KMS-11 (cell line): ENCODE measurements at regions not wholly inside any gene's neighbourhood (a gene's known extent, or its start where the extent isn't known, plus 50 kb on each side); places are given as distances from the start of the nearest gene placed in this dataset.

Experiments
- H2AFZ ChIP-seq: fragments of 200-600 bp; sonication (generic); 2 replicates; pipeline ENCODE4 v1.6.1; 2016; ENCODE audit warnings: antibody characterized with exemption, mixed run types, low read depth
- H3K27ac ChIP-seq: fragments of 200-600 bp; sonication (generic); 2 replicates; pipeline ENCODE4 v1.6.1; 2016; ENCODE audit warnings: mild to moderate bottlenecking, mixed run types
- H3K27me3 ChIP-seq: fragments of 200-600 bp; sonication (generic); 2 replicates; pipeline ENCODE4 v1.6.1; 2017; ENCODE audit warnings: mild to moderate bottlenecking, low read depth, mixed run types, moderate library complexity; ENCODE audit not compliant: insufficient read depth
- H3K36me3 ChIP-seq: fragments of 200-600 bp; sonication (generic); 2 replicates; pipeline ENCODE4 v1.6.1; 2017; ENCODE audit warnings: mild to moderate bottlenecking, mixed run types; ENCODE audit not compliant: insufficient read depth
- H3K4me1 ChIP-seq: fragments of 200-600 bp; sonication (generic); 2 replicates; pipeline ENCODE4 v1.6.1; 2016; ENCODE audit warnings: mild to moderate bottlenecking, low read depth, mixed run types; ENCODE audit not compliant: poor library complexity, severe bottlenecking
- H3K4me2 ChIP-seq: fragments of 200-600 bp; sonication (generic); 2 replicates; pipeline ENCODE4 v1.7.0; 2016; ENCODE audit warnings: mild to moderate bottlenecking, mixed run types
- H3K4me3 ChIP-seq: fragments of 200-600 bp; sonication (generic); IDR thresholded peaks from 2 replicates; pipeline ENCODE4 v1.6.1; 2017; ENCODE audit warnings: low read depth, low read length, mixed read lengths; ENCODE audit not compliant: insufficient read depth
- H3K79me2 ChIP-seq: fragments of 200-600 bp; sonication (generic); 2 replicates; pipeline ENCODE4 v1.6.1; 2016; ENCODE audit warnings: low read depth, mixed run types; ENCODE audit not compliant: insufficient read depth
- H3K9ac ChIP-seq: fragments of 200-600 bp; sonication (generic); 2 replicates; pipeline ENCODE4 v1.6.1; 2016; ENCODE audit warnings: mild to moderate bottlenecking, mixed run types
- H4K20me1 ChIP-seq: fragments of 200-600 bp; sonication (generic); 2 replicates; pipeline ENCODE4 v1.6.1; 2016; ENCODE audit warnings: mild to moderate bottlenecking, mixed run types; ENCODE audit not compliant: insufficient read depth
- CTCF ChIP-seq: fragments of 200-600 bp; sonication (generic); conservative IDR thresholded peaks from 2 replicates; pipeline ENCODE4 v1.6.1; 2017; ENCODE audit warnings: low read depth, mild to moderate bottlenecking, antibody characterized with exemption, low read length, moderate library complexity, mixed read lengths

- H2AFZ ChIP-seq: no peak overlapping the region
- no peaks in the 10 kb centered on the region for H4K20me1 ChIP-seq
- H3K4me3 ChIP-seq: no peak overlapping the region
- H3K27me3 ChIP-seq: no peaks in the 10 kb centered on the region
- no peaks in the 10 kb centered on the region for H3K4me1 ChIP-seq
- H3K79me2 ChIP-seq: no peaks in the 10 kb centered on the region
- no peak overlapping the region for H3K4me2 ChIP-seq
- H3K9ac ChIP-seq: no peak overlapping the region
- no peaks in the 10 kb centered on the region for H3K36me3 ChIP-seq
- no peak for TF ChIP-seq CTCF
- H3K27ac ChIP-seq: no peak overlapping the region
Measured at GRCh38 chr1:80369780-80370179, 1363.2 kb upstream of the ADGRL4 start.

DNA sequence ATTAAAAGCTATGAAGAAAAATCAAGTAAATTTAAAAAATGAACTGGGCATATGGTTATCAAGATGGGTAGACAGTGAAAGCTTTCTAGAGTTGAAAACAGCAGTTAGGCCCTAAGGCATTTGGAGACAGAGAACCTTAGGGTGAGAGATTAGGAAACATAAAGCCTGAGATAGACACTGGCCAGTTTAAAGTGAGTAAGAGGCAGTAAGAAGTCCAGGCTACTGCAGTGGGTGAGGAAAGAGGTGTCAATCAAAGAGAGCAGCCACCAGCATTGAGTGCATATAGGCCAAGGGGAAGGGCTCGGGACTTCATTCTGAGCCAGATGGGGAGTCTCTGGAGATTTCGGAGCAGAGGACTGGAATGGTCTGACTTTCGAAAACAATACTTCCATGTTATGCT is 1360.5 kb upstream of the ADGRL4 start:
- Histone ChIP-seq H3K4me3 (no peak overlapping the region), H3K27ac (no peak overlapping the region), H3K36me3 (no peaks in the 10 kb centered on the region), H2AFZ (no peak overlapping the region), H3K9ac (no peak overlapping the region), H3K4me2 (no peak overlapping the region), H3K4me1 (no peaks in the 10 kb centered on the region), H4K20me1 (no peaks in the 10 kb centered on the region), H3K27me3 (no peaks in the 10 kb centered on the region), H3K79me2 (no peaks in the 10 kb centered on the region)
- TF ChIP-seq CTCF: no peak

DNA sequence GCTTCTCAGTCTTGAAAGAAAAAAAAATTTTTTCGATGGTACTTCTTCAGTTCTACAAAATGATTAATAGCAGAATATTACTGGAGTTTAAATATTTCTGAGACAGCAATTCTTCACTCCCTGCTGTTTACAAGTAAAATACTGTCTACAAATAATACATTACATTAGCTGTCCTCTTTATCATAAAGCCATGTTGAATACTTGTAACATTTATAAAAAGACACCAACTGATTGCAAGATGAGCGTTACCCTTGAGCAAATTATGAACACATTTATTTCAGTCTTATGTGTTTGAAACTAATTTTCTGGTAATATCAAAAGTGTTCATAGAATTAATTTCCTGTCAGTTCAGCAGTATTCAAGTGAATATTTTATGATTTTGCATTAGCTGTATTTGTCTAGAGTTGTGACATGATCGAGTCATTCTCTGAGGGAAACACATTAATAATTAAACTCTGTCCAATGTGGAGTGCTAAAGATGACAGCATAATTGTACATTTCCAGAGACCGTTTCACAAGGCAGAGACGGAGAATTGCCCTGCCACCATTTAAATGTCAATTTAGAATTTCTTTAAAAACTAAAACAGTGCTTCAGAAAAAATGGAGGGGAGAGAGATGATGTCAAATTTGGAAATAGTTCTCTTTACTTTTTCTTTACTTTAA is 1359.0 kb upstream of the ADGRL4 start:
- Histone ChIP-seq H4K20me1 (no peaks in the 10 kb centered on the region), H3K36me3 (no peaks in the 10 kb centered on the region), H3K4me2 (no peak overlapping the region), H2AFZ (no peak overlapping the region), H3K9ac (no peak overlapping the region), H3K4me3 (no peak overlapping the region), H3K79me2 (no peaks in the 10 kb centered on the region), H3K4me1 (no peaks in the 10 kb centered on the region), H3K27ac (no peak overlapping the region), H3K27me3 (no peaks in the 10 kb centered on the region)
- TF ChIP-seq CTCF: no peak

DNA sequence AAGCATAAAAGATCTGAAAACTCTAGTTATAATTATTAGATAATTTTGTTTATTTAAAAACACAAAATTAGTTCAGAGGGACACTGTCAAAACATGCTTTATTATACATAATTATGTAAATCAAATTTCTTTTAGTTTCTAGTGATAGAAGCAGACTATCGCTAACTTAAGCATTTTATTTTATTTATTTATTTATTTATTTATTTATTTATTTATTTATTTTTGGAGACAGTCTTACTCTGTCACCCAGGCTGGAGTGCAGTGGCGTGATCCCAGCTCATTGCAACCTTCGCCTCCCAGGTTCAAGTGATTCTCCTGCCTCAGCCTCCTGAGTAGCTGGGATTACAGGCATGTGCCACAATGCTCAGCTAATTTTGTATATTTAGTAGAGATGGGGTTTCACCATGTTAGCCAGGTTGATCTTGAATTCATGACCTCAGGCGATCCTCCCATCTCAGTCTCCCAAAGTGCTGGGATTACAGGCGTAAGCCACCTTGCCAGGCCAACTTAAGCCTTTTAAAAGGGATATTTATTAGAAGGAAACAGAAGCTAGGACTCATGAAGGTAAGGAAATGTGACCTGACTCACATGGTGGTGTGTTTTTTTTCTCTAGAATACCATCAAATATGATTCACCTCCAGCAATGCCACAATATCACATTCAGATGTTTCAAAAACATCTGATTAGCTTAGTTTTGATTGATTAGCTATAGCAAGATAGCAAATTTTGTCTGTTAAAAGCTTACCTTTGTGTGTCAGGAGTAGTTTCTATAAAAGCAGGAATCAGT is 1357.4 kb upstream of the ADGRL4 start:
- Histone ChIP-seq H3K36me3 (no peaks in the 10 kb centered on the region), H3K79me2 (no peaks in the 10 kb centered on the region), H4K20me1 (no peaks in the 10 kb centered on the region), H3K9ac (no peak overlapping the region), H3K4me1 (no peaks in the 10 kb centered on the region), H3K4me3 (no peak overlapping the region), H3K27ac (no peak overlapping the region), H2AFZ (no peak overlapping the region), H3K4me2 (no peak overlapping the region), H3K27me3 (no peaks in the 10 kb centered on the region)
- TF ChIP-seq CTCF: no peak
